ENCODE measurements at regions not wholly inside any gene's neighbourhood (a gene's known extent, or its start where the extent isn't known, plus 50 kb on each side); places are given as distances from the start of the nearest gene placed in this dataset.

GRCh38 chr14:54317391-54317790 is 79.4 kb upstream of the CDKN3 start:
- no peak overlapping the region for H3K27ac ChIP-seq (ENCODE audit: low read length)
- DNase-seq (ENCODE audit: low read depth, low spot score): no peak
- WGBS (ENCODE audit: insufficient coverage, insufficient read length): no CpG with 5 or more reads among the region's 4 CpGs
- H3K27me3 ChIP-seq (ENCODE audit: control insufficient read depth, insufficient read depth, low read length): no peaks in the 10 kb centered on the region
- no peaks in the 10 kb centered on the region for H3K9me3 ChIP-seq (ENCODE audit: control insufficient read depth, insufficient read depth, low read length)
- H3K4me1 ChIP-seq (ENCODE audit: control insufficient read depth, insufficient read depth, low read length): no peaks in the 10 kb centered on the region
- no peaks in the 10 kb centered on the region for H3K36me3 ChIP-seq (ENCODE audit: control insufficient read depth, insufficient read depth, low read length)
- H3K4me3 ChIP-seq (ENCODE audit: low read length): no peak overlapping the region

- WGBS (ENCODE audit: insufficient coverage, insufficient read length): no CpG with 5 or more reads among the region's 7 CpGs
- no peaks in the 10 kb centered on the region for H3K4me1 ChIP-seq (ENCODE audit: control insufficient read depth, insufficient read depth, low read length)
- no peak overlapping the region for H3K27ac ChIP-seq (ENCODE audit: low read length)
- H3K27me3 ChIP-seq (ENCODE audit: control insufficient read depth, insufficient read depth, low read length): no peaks in the 10 kb centered on the region
- H3K36me3 ChIP-seq (ENCODE audit: control insufficient read depth, insufficient read depth, low read length): no peaks in the 10 kb centered on the region
- no peak overlapping the region for H3K4me3 ChIP-seq (ENCODE audit: low read length)
- DNase-seq (ENCODE audit: low read depth, low spot score): no peak
- no peaks in the 10 kb centered on the region for H3K9me3 ChIP-seq (ENCODE audit: control insufficient read depth, insufficient read depth, low read length)
Measured at GRCh38 chr14:54322246-54322645, 74.6 kb upstream of the CDKN3 start.

DNA sequence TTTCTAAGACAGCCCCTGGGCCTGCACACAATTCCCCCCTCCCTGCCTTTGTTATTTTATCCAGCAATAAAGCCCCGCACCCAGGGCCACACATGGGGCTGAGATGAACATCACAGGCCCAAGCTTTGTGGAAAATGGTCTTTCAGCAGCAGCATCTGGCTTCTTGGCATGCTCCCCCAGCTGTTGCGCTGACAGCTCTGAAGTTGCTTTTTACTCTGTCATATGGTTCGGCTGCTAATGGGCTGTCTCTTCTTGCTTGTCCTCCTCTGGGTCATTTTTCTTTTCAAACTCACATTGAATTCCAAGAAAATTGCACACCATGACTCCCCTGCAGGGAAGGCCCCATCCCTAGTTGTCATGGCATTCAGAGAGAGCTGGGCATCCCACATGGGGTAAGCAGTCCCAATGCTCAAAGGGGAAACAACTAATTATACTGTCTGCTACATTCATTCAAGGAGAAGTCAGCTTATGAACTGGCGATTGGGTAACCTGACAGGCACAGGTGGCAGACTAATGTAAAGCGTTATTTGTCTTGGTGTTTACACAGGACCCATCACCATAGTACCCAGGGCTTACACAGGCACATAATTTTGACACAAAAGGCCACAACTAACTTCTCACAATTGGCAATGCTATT is 74.0 kb upstream of the CDKN3 start:
- no peaks in the 10 kb centered on the region for H3K27me3 ChIP-seq (ENCODE audit: control insufficient read depth, insufficient read depth, low read length)
- no CpG with 5 or more reads among the region's 5 CpGs for WGBS (ENCODE audit: insufficient coverage, insufficient read length)
- no peak overlapping the region for H3K27ac ChIP-seq (ENCODE audit: low read length)
- H3K9me3 ChIP-seq (ENCODE audit: control insufficient read depth, insufficient read depth, low read length): no peaks in the 10 kb centered on the region
- no peak for DNase-seq (ENCODE audit: low read depth, low spot score)
- H3K36me3 ChIP-seq (ENCODE audit: control insufficient read depth, insufficient read depth, low read length): no peaks in the 10 kb centered on the region
- H3K4me1 ChIP-seq (ENCODE audit: control insufficient read depth, insufficient read depth, low read length): no peaks in the 10 kb centered on the region
- H3K4me3 ChIP-seq (ENCODE audit: low read length): no peak overlapping the region

DNA sequence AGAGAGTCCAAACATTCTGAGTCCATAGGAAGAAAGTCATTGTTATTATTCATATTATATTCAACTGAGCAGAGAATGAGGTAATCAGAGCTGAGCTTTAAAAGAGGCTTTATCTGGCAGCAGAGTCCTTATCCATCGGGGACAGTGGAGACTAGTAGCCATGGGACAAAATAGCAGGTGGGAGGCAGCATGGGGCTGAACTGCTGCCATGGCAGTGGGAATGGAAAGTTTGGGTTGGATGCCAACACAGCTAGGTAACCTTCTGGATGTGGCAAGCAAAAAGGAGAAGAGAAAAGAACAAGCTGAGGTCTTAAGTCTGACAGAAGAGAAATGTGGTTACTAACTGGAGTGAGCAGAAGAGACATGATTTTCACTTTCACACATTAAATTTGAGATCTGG is 71.0 kb upstream of the CDKN3 start:
- H3K9me3 ChIP-seq (ENCODE audit: control insufficient read depth, insufficient read depth, low read length): no peaks in the 10 kb centered on the region
- H3K36me3 ChIP-seq (ENCODE audit: control insufficient read depth, insufficient read depth, low read length): no peaks in the 10 kb centered on the region
- no peaks in the 10 kb centered on the region for H3K27me3 ChIP-seq (ENCODE audit: control insufficient read depth, insufficient read depth, low read length)
- no CpG with 5 or more reads among the region's 1 CpG for WGBS (ENCODE audit: insufficient coverage, insufficient read length)
- H3K27ac ChIP-seq (ENCODE audit: low read length): no peak overlapping the region
- H3K4me1 ChIP-seq (ENCODE audit: control insufficient read depth, insufficient read depth, low read length): no peaks in the 10 kb centered on the region
- no peak for DNase-seq (ENCODE audit: low read depth, low spot score)
- no peak overlapping the region for H3K4me3 ChIP-seq (ENCODE audit: low read length)

- WGBS (ENCODE audit: insufficient coverage, insufficient read length): no CpG with 5 or more reads among the region's 11 CpGs
- H3K27me3 ChIP-seq (ENCODE audit: control insufficient read depth, insufficient read depth, low read length): no peaks in the 10 kb centered on the region
- no peak overlapping the region for H3K4me3 ChIP-seq (ENCODE audit: low read length)
- no peaks in the 10 kb centered on the region for H3K4me1 ChIP-seq (ENCODE audit: control insufficient read depth, insufficient read depth, low read length)
- no peaks in the 10 kb centered on the region for H3K36me3 ChIP-seq (ENCODE audit: control insufficient read depth, insufficient read depth, low read length)
- H3K9me3 ChIP-seq (ENCODE audit: control insufficient read depth, insufficient read depth, low read length): no peaks in the 10 kb centered on the region
- DNase-seq (ENCODE audit: low read depth, low spot score): peak; percentile 77
- H3K27ac ChIP-seq (ENCODE audit: low read length): no peak overlapping the region
Measured at GRCh38 chr14:54329082-54329695, 67.6 kb upstream of the CDKN3 start.

- no peaks in the 10 kb centered on the region for H3K9me3 ChIP-seq (ENCODE audit: control insufficient read depth, insufficient read depth, low read length)
- H3K27me3 ChIP-seq (ENCODE audit: control insufficient read depth, insufficient read depth, low read length): no peaks in the 10 kb centered on the region
- no peak overlapping the region for H3K27ac ChIP-seq (ENCODE audit: low read length)
- no CpG with 5 or more reads among the region's 5 CpGs for WGBS (ENCODE audit: insufficient coverage, insufficient read length)
- no peak overlapping the region for H3K4me3 ChIP-seq (ENCODE audit: low read length)
- DNase-seq (ENCODE audit: low read depth, low spot score): no peak
- no peaks in the 10 kb centered on the region for H3K36me3 ChIP-seq (ENCODE audit: control insufficient read depth, insufficient read depth, low read length)
- H3K4me1 ChIP-seq (ENCODE audit: control insufficient read depth, insufficient read depth, low read length): 0 out of 2 replicates have a peak, but pooled peaks cover 1% of the 10 kb centered on the region
Measured at GRCh38 chr14:54330876-54331275, 65.9 kb upstream of the CDKN3 start.

DNA sequence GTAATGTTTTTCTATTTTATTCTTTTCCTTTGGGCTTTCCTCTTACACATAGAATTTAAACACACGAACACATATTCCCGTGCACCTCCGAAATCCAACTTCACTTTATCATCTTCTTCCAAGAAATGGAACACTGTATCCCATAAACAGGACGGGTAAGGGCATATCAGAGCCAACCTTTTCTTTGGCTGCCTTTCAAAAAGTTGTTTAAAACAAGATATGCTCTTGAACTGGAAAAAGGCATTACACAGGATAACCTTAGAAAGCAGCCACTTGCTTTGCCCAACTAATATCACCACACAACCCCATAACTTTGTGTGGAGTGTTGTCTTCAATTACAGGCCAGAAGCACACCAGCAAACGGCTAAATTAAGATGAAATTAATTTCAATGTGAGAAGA is 65.3 kb upstream of the CDKN3 start:
- Histone ChIP-seq H3K27me3 (ENCODE audit: control insufficient read depth, insufficient read depth, low read length) (no peaks in the 10 kb centered on the region), H3K9me3 (ENCODE audit: control insufficient read depth, insufficient read depth, low read length) (no peaks in the 10 kb centered on the region), H3K4me3 (ENCODE audit: low read length) (no peak overlapping the region), H3K4me1 (ENCODE audit: control insufficient read depth, insufficient read depth, low read length) (0 out of 2 replicates have a peak, but pooled peaks cover 1% of the 10 kb centered on the region), H3K27ac (ENCODE audit: low read length) (no peak overlapping the region), H3K36me3 (ENCODE audit: control insufficient read depth, insufficient read depth, low read length) (no peaks in the 10 kb centered on the region)
- no peak for DNase-seq (ENCODE audit: low read depth, low spot score)
- WGBS (ENCODE audit: insufficient coverage, insufficient read length): 100% methylated on average over 3 of the region's 5 CpGs

GRCh38 chr14:54332490-54332889 is 64.3 kb upstream of the CDKN3 start:
- Histone ChIP-seq H3K9me3 (ENCODE audit: control insufficient read depth, insufficient read depth, low read length) (no peaks in the 10 kb centered on the region), H3K4me3 (ENCODE audit: low read length) (no peak overlapping the region), H3K27me3 (ENCODE audit: control insufficient read depth, insufficient read depth, low read length) (no peaks in the 10 kb centered on the region), H3K36me3 (ENCODE audit: control insufficient read depth, insufficient read depth, low read length) (no peaks in the 10 kb centered on the region), H3K4me1 (ENCODE audit: control insufficient read depth, insufficient read depth, low read length) (0 out of 2 replicates have a peak, but pooled peaks cover 1% of the 10 kb centered on the region), H3K27ac (ENCODE audit: low read length) (no peak overlapping the region)
- no CpG with 5 or more reads among the region's 6 CpGs for WGBS (ENCODE audit: insufficient coverage, insufficient read length)
- no peak for DNase-seq (ENCODE audit: low read depth, low spot score)

DNA sequence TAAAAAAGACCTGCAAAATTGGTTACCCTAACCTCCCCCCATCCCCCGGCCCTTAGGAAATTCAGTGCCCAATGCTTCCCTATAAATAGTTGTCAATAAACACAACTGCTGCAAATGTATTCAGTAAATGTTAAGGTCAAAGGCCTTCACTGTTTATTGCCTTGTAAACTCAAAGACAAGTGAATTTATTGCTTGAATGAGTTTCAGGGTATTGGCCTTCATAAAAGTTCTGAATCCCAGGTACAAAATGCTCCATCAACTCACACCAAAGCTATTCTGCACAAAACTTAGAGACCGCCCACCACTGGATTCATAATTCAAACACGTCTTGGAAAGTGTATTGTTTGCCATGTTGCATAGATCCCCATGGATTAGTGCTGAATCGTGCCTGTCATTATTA is 63.3 kb upstream of the CDKN3 start:
- Histone ChIP-seq H3K4me1 (ENCODE audit: control insufficient read depth, insufficient read depth, low read length) (peaks cover 1% of the 10 kb centered on the region; the same call in 1 of the 2 replicates), H3K4me3 (ENCODE audit: low read length) (no peak overlapping the region), H3K36me3 (ENCODE audit: control insufficient read depth, insufficient read depth, low read length) (no peaks in the 10 kb centered on the region), H3K9me3 (ENCODE audit: control insufficient read depth, insufficient read depth, low read length) (no peaks in the 10 kb centered on the region), H3K27me3 (ENCODE audit: control insufficient read depth, insufficient read depth, low read length) (no peaks in the 10 kb centered on the region), H3K27ac (ENCODE audit: low read length) (no peak overlapping the region)
- no peak for DNase-seq (ENCODE audit: low read depth, low spot score)
- WGBS (ENCODE audit: insufficient coverage, insufficient read length): no CpG with 5 or more reads among the region's 4 CpGs

DNA sequence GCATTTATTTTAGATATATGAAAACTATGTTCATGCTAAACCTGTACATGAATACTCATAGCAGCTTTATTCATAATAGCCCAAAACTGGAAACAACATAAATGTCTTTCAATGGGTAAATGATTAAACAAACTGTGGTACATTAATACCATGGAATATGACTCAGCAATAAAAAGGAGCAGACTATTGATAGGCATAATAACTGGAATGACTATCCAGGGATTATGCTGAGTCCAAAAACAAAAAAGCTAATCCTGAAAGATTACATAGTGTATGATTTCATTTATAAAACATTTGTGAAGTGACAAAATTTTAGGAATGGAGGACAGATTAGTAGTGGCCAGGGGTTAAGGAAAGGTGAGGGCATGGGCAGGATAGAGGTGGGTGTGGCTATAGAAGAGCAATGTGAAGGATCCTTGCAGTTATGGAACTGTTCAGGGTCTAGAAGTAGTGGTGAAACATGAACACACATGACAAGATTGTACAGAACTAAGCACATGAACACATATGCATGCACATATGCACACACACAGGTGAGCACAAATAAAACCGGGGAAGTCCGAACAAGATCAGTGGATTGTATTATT is 61.1 kb upstream of the CDKN3 start:
- Histone ChIP-seq H3K4me3 (ENCODE audit: low read length) (no peak overlapping the region), H3K27me3 (ENCODE audit: control insufficient read depth, insufficient read depth, low read length) (no peaks in the 10 kb centered on the region), H3K9me3 (ENCODE audit: control insufficient read depth, insufficient read depth, low read length) (no peaks in the 10 kb centered on the region), H3K36me3 (ENCODE audit: control insufficient read depth, insufficient read depth, low read length) (no peaks in the 10 kb centered on the region), H3K4me1 (ENCODE audit: control insufficient read depth, insufficient read depth, low read length) (peaks cover 3% of the 10 kb centered on the region; the same call in 1 of the 2 replicates), H3K27ac (ENCODE audit: low read length) (no peak overlapping the region)
- no peak for DNase-seq (ENCODE audit: low read depth, low spot score)
- no CpG with 5 or more reads among the region's 2 CpGs for WGBS (ENCODE audit: insufficient coverage, insufficient read length)
